Lower leg skin (tissue), 4 donors: ENCODE measurements at regions not wholly inside any gene's neighbourhood (a gene's known extent, or its start where the extent isn't known, plus 50 kb on each side); places are given as distances from the start of the nearest gene placed in this dataset.
"Not testable (repeated sequence)": the region's sequence is repeated elsewhere in the genome, so short reads cannot be mapped to it uniquely, and the experiment has no call there.

Experiments used
- DNase-seq, 2 donors: peaks; one replicate each; pipeline ENCODE4 v3.0.0-alpha.2; 2019; ENCODE audit warnings: low spot score in 2 of 2
- H3K4me3 ChIP-seq: fragments of 200-600 bp; sonication (generic); 2 replicates; pipeline ENCODE4 v1.5.1; 2017; ENCODE audit warnings: mild to moderate bottlenecking, low read depth; ENCODE audit not compliant: poor library complexity, severe bottlenecking
- POLR2A ChIP-seq, 2 donors: fragments of 450-650 bp; IDR thresholded peaks; one replicate each; pipeline ENCODE4 v1.6.1; 2016 to 2017; ENCODE audit warnings: antibody characterized with exemption in 2 of 2, mild to moderate bottlenecking in 1 of 2, moderate library complexity in 1 of 2
- WGBS, 2 donors: methylation state at CpG; one replicate each; pipeline ENCODE4 v1.1.5; 2018; 5-methylcytosine and 5-hydroxymethylcytosine counted together
- intact Hi-C: fragments of 100-400 bp; cut with DNase I; formaldehyde crosslinking; loops from one replicate; pipeline ENCODE4 v1.15.0; 2023; ENCODE audit warnings: low total_unique reads
- TF ChIP-seq, protein P1 (sequence below), 3 donors: fragments of 450-650 bp; IDR thresholded peaks; one replicate each; pipeline ENCODE4 v1.5.1; 2016; ENCODE audit warnings: antibody characterized with exemption in 3 of 3, mild to moderate bottlenecking in 3 of 3, moderate library complexity in 2 of 3

DNA sequence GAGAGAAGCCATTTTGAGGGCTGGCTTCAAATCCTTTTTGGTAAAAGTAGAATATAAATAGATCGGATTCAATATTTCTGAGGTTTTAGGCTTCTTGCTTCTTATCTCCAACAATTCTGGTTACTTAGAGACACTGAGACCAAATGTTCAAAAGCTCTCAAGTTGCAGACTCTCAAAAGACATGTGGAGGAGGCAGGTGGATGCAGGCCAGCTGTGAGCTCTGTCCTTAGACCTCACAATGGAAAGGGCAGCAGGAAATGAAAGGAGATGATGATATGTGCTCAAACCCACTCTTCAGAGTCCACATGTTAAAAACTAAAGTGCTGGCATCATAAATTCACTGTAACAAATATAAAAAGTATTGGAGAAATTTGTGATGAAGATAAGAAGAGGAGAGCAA is 424.9 kb upstream of the ALCAM start:
- 91 to 95% methylated on average over 1 of the region's 1 CpG for WGBS, 2 donors
- H3K4me3 ChIP-seq: no peak overlapping the region
- TF ChIP-seq, protein P1, sequence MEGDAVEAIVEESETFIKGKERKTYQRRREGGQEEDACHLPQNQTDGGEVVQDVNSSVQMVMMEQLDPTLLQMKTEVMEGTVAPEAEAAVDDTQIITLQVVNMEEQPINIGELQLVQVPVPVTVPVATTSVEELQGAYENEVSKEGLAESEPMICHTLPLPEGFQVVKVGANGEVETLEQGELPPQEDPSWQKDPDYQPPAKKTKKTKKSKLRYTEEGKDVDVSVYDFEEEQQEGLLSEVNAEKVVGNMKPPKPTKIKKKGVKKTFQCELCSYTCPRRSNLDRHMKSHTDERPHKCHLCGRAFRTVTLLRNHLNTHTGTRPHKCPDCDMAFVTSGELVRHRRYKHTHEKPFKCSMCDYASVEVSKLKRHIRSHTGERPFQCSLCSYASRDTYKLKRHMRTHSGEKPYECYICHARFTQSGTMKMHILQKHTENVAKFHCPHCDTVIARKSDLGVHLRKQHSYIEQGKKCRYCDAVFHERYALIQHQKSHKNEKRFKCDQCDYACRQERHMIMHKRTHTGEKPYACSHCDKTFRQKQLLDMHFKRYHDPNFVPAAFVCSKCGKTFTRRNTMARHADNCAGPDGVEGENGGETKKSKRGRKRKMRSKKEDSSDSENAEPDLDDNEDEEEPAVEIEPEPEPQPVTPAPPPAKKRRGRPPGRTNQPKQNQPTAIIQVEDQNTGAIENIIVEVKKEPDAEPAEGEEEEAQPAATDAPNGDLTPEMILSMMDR (IDR thresholded peaks at IDR 0.05): no peak
- no peak for TF ChIP-seq POLR2A (IDR thresholded peaks at IDR 0.05)
- DNase-seq: no peak
- intact Hi-C loops: no loop called here

DNA sequence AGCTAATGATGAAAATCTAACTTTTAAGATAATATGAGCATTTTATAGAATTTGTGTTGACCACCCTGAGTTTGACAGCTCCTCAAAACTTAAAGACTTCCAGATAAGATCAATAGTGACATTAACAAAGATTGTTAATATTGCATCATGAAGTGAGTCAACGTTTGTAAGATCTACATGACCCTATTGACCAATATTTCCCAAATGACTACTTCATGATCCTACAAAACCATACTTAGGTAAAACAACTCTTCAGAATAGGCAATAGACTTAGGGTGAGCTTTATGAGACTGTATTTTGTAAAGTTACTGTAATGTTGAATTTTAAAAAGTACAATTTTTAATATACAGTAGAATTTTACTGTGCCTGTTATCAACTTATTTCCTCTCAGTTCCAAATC is 422.7 kb upstream of the ALCAM start:
- no peak overlapping the region for H3K4me3 ChIP-seq
- no peak for DNase-seq
- 69 to 75% methylated on average over 1 of the region's 1 CpG for WGBS, 2 donors
- intact Hi-C loops: no loop called here
- no peak for TF ChIP-seq POLR2A (IDR thresholded peaks at IDR 0.05)
- TF ChIP-seq, protein P1 (IDR thresholded peaks at IDR 0.05): no peak

DNA sequence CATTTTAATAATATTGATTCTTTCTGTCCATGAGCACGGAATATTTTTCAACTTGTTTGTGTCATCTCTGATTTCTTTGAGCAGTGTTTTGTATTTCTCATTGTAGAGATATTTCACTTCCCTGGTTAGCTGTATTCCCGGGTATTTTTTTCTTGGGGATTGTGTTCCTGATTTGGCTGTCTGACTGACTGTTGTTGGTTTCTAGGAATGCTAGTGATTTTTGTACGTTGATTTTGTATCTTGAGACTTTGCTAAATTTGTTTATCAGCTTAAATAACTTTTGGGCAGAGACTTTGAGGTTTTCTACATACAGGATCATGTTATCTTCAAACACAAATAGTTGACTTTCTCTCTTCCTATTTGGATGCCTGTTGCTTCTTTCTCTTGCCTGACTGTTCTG is 418.8 kb upstream of the ALCAM start:
- TF ChIP-seq, protein P1 (IDR thresholded peaks at IDR 0.05): no peak
- no peak for TF ChIP-seq POLR2A (IDR thresholded peaks at IDR 0.05)
- intact Hi-C loops: no loop called here
- WGBS, 2 donors: 33 to 64% methylated on average over 3 of the region's 3 CpGs
- DNase-seq: no peak
- no peak overlapping the region for H3K4me3 ChIP-seq

DNA sequence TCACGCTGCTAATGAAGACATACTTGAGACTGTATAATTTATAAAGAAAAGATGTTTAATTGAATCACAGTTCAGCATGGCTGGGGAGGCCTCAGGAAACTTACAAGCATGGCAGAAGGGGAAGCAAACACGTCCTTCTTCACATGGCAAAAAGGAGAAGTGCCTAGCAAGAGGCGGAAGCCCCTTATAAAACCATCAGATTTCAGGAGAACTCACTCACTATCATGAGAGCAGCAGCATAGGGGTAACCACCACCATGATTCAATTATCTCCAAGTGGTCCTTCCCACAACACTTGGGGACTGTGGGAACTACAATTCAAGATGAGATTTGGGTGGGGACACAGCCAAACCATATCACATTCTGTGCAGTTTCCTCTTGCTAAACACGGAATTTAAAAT is 416.9 kb upstream of the ALCAM start:
- WGBS, 2 donors: 64 to 79% methylated on average over 4 of the region's 4 CpGs
- H3K4me3 ChIP-seq, intact Hi-C loops, DNase-seq: not testable (repeated sequence)

DNA sequence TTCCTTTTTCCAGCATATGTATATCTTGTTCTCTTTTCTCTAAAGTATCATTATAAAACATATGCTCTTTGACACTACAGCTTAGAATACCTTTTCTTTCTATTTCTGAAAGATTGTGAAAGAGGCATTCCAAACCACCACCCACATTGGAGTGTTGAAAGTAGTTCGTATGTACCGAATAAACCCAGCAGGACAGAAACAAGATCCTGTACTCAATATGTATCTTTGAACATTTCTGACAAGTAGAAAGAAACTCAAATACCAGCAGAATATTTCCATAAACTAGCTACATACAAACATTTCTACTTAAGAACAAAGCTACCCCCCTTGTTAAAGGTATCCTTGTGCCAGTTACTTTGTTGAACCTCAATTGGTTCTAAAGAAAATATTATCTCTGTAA is 415.3 kb upstream of the ALCAM start:
- DNase-seq: no peak
- H3K4me3 ChIP-seq: no peak overlapping the region
- no peak for TF ChIP-seq POLR2A (IDR thresholded peaks at IDR 0.05)
- TF ChIP-seq, protein P1 (IDR thresholded peaks at IDR 0.05): no peak
- WGBS, 2 donors: 76 to 79% methylated on average over 2 of the region's 2 CpGs
- intact Hi-C loops: no loop called here

DNA sequence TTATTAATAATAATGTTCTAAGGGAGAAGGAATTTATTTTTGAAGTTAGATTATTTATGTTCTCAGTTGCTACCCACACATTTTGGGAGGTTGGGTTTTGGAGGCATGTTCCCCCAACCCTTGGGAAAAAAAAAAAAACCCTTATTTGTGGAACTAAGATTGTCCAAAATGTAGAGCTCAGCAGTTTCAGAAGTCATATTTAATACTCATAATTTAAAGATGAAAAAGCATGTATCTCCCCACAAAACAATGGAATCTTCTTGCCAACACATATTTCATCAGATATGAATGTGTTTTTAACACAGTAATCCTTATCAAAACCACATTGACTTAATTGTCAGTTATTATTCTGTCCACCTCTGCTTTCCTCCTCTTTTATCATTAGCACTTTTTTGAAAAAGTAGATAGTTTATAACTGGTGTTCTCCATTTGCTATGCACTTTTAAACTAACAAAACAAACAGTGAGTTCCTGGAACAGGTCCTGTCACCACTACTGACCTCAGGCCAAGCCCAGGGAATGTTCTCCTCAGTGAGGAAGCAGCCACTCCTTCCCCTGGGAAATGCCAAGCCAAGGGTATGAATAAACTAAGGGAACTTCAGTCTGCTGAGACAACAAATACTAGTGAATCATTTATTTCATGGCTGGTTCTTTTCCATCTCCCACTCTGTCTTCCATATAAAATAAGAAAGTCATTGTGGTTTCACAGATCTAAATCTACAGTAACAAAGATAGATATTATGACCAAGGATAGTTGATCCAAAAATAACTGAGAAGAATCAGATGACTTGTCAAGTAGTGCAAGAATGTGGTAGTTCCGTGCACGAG is 414.4 kb upstream of the ALCAM start:
- 48 to 50% methylated on average over 2 of the region's 2 CpGs for WGBS, 2 donors
- no peak overlapping the region for H3K4me3 ChIP-seq
- DNase-seq: no peak
- TF ChIP-seq, protein P1 (IDR thresholded peaks at IDR 0.05): no peak
- TF ChIP-seq POLR2A (IDR thresholded peaks at IDR 0.05): no peak
- intact Hi-C loops: no loop called here
